ENCODE measurements at regions not wholly inside any gene's neighbourhood (a gene's known extent, or its start where the extent isn't known, plus 50 kb on each side); places are given as distances from the start of the nearest gene placed in this dataset.
"Not testable (repeated sequence)": the region's sequence is repeated elsewhere in the genome, so short reads cannot be mapped to it uniquely, and the experiment has no call there.

DNA sequence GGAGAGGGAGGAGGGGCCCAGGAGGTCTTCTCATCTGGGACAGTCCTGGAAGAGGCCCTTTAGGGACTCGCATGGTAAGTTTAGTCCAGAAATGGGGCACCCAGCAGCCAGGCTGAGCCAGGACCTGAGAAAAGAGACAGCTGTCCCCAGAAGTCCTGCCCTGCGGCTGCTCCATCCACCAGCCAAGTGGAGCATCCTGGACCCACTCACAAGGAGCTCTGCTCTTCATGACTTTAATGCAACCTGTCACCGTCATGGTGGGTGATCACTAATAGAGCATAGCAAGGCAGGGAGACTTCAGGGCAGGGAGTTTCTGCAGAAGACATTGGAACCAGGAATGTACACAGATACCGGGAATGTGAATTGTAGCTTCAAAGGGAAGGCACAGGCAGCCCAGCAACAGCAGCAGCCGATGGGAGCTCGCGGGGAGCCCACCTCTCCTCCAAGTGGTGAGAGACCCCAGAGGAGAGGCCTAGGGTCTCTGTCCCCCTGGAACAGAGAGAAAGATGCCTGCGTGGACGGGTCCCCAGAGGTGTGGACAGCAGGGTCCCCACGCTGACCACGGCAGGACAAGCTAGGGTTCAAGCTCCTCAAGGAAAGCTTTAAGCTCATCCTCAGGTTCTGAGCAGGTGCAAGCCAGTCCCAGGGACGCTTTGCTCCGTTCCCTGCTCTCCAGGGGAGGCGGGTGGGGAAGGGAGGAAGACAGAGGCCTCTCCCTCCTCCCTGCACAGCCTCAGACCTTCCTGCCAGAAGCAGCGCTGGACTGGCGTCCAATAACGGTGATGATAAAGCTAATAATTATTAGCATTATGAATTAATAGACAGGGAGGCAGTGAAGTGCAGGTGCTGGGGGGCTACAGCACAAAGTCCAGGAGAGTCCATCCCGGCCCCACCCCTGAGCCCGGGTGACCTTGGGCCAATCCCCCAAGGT lies 335.3 kb downstream of the ADGRD1 start:
- TF ChIP-seq, protein P1, sequence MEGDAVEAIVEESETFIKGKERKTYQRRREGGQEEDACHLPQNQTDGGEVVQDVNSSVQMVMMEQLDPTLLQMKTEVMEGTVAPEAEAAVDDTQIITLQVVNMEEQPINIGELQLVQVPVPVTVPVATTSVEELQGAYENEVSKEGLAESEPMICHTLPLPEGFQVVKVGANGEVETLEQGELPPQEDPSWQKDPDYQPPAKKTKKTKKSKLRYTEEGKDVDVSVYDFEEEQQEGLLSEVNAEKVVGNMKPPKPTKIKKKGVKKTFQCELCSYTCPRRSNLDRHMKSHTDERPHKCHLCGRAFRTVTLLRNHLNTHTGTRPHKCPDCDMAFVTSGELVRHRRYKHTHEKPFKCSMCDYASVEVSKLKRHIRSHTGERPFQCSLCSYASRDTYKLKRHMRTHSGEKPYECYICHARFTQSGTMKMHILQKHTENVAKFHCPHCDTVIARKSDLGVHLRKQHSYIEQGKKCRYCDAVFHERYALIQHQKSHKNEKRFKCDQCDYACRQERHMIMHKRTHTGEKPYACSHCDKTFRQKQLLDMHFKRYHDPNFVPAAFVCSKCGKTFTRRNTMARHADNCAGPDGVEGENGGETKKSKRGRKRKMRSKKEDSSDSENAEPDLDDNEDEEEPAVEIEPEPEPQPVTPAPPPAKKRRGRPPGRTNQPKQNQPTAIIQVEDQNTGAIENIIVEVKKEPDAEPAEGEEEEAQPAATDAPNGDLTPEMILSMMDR (IDR thresholded peaks at IDR 0.05): not testable (repeated sequence)
- not testable (repeated sequence) for TF ChIP-seq POLR2A (IDR thresholded peaks at IDR 0.05)
